Neural progenitor cell (in vitro differentiated cells): ENCODE measurements at regions not wholly inside any gene's neighbourhood (a gene's known extent, or its start where the extent isn't known, plus 50 kb on each side); places are given as distances from the start of the nearest gene placed in this dataset.
A peak's percentile ranks its signal among the peaks of the same experiment; 100 is the strongest.

Source experiments
- DNase-seq: peaks from one replicate; pipeline ENCODE4 v3.0.0-alpha.2; 2016; ENCODE audit warnings: low spot score
- H2AFZ ChIP-seq: fragments of 200-600 bp; sonication (generic); replicated peaks from 2 replicates; pipeline ENCODE4 v1.6.1; 2016; ENCODE audit warnings: antibody characterized with exemption
- H3F3A ChIP-seq: fragments of 200-600 bp; sonication (generic); 2 replicates; pipeline ENCODE4 v1.6.1; 2016; ENCODE audit warnings: antibody characterized with exemption, low read depth
- H3K27ac ChIP-seq: fragments of 200-600 bp; sonication (generic); 2 replicates; pipeline ENCODE4 v1.5.1; 2016; ENCODE audit warnings: mild to moderate bottlenecking
- H3K27me3 ChIP-seq: fragments of 200-600 bp; sonication (generic); 2 replicates; pipeline ENCODE4 v1.6.1; 2016; ENCODE audit warnings: mild to moderate bottlenecking, moderate library complexity
- H3K36me3 ChIP-seq: fragments of 200-600 bp; sonication (generic); 2 replicates; pipeline ENCODE4 v1.5.1; 2016
- H3K4me1 ChIP-seq: fragments of 200-600 bp; sonication (generic); 2 replicates; pipeline ENCODE4 v1.6.1; 2016; ENCODE audit warnings: mixed run types
- H3K4me2 ChIP-seq: fragments of 200-600 bp; sonication (generic); 2 replicates; pipeline ENCODE4 v1.6.1; 2016
- H3K4me3 ChIP-seq: fragments of 200-600 bp; sonication (generic); 2 replicates; pipeline ENCODE4 v1.5.1; 2016
- H3K79me2 ChIP-seq: fragments of 200-600 bp; sonication (generic); 2 replicates; pipeline ENCODE4 v1.6.1; 2016; ENCODE audit warnings: low read depth
- H3K9ac ChIP-seq: fragments of 200-600 bp; sonication (generic); 2 replicates; pipeline ENCODE4 v1.6.1; 2016
- H3K9me3 ChIP-seq: fragments of 200-600 bp; sonication (generic); 2 replicates; pipeline ENCODE4 v1.5.1; 2016; ENCODE audit warnings: low read depth
- H4K20me1 ChIP-seq: fragments of 200-600 bp; sonication (generic); 2 replicates; pipeline ENCODE4 v1.6.1; 2016; ENCODE audit warnings: low read depth
- H3K27ac Mint-ChIP-seq: 3 replicates; pipeline ENCODE4 v1.8.0; 2021; ENCODE audit warnings: mixed read lengths
- H3K27me3 Mint-ChIP-seq: 2 replicates; pipeline ENCODE4 v1.8.0; 2022; ENCODE audit warnings: low read depth, mild to moderate bottlenecking, inconsistent platforms, moderate library complexity, mixed read lengths; ENCODE audit not compliant: insufficient read depth
- H3K36me3 Mint-ChIP-seq: 3 replicates; pipeline ENCODE4 v1.8.0; 2021; ENCODE audit warnings: mixed read lengths
- H3K4me1 Mint-ChIP-seq: 3 replicates; pipeline ENCODE4 v1.8.0; 2021; ENCODE audit warnings: mixed read lengths
- H3K4me3 Mint-ChIP-seq: 3 replicates; pipeline ENCODE4 v1.8.0; 2021; ENCODE audit warnings: mild to moderate bottlenecking, moderate library complexity, mixed read lengths
- H3K9me3 Mint-ChIP-seq: 3 replicates; pipeline ENCODE4 v1.8.0; 2020; ENCODE audit warnings: mixed read lengths
- CTCF ChIP-seq: fragments of 200-600 bp; sonication (generic); IDR thresholded peaks from 2 replicates; pipeline ENCODE4 v1.5.1; 2017; ENCODE audit warnings: antibody characterized with exemption, mild to moderate bottlenecking
- EZH2 ChIP-seq: fragments of 200-600 bp; sonication (generic); IDR thresholded peaks from 2 replicates; pipeline ENCODE4 v1.6.1; 2017; ENCODE audit warnings: antibody characterized with exemption, mild to moderate bottlenecking, moderate library complexity
- EZH2phosphoT487 ChIP-seq: fragments of 200-600 bp; sonication (generic); IDR thresholded peaks from 2 replicates; pipeline ENCODE4 v1.6.1; 2017; ENCODE audit warnings: antibody characterized with exemption

GRCh38 chr22:26992556-26992955 lies 335.2 kb downstream of the MIAT start:
- no peak overlapping the region for H3K4me3 ChIP-seq
- no peaks in the 10 kb centered on the region for H3K36me3 ChIP-seq
- no peaks in the 10 kb centered on the region for H3K9me3 ChIP-seq
- Mint-ChIP-seq H3K4me1 (peaks cover 8% of the 10 kb centered on the region), H3K36me3 (no peaks in the 10 kb centered on the region), H3K27ac (peak overlapping the region; percentile 58), H3K27me3 (peaks cover 9% of the 10 kb centered on the region), H3K4me3 (no peak overlapping the region), H3K9me3 (no peaks in the 10 kb centered on the region)
- DNase-seq: no peak
- H3K4me1 ChIP-seq: no peaks in the 10 kb centered on the region
- H3K4me2 ChIP-seq: no peak overlapping the region
- no peaks in the 10 kb centered on the region for H4K20me1 ChIP-seq
- no peaks in the 10 kb centered on the region for H3K27me3 ChIP-seq
- no peaks in the 10 kb centered on the region for H3F3A ChIP-seq
- no peak overlapping the region for H3K9ac ChIP-seq
- no peak overlapping the region for H2AFZ ChIP-seq
- no peaks in the 10 kb centered on the region for H3K79me2 ChIP-seq
- TF ChIP-seq CTCF (no peak), EZH2 (no peak), EZH2phosphoT487 (no peak)
- no peak overlapping the region for H3K27ac ChIP-seq

- H2AFZ ChIP-seq: no peak overlapping the region
- no peak overlapping the region for H3K27ac ChIP-seq
- TF ChIP-seq EZH2phosphoT487 (no peak), CTCF (no peak), EZH2 (no peak)
- H3K9ac ChIP-seq: no peak overlapping the region
- no peak overlapping the region for H3K4me2 ChIP-seq
- H4K20me1 ChIP-seq: no peaks in the 10 kb centered on the region
- H3K4me3 ChIP-seq: no peak overlapping the region
- H3K27me3 Mint-ChIP-seq: peaks cover 8% of the 10 kb centered on the region
- H3K79me2 ChIP-seq: no peaks in the 10 kb centered on the region
- H3K4me1 Mint-ChIP-seq: peaks cover 8% of the 10 kb centered on the region
- H3K27ac Mint-ChIP-seq: no peak overlapping the region
- H3F3A ChIP-seq: no peaks in the 10 kb centered on the region
- H3K4me3 Mint-ChIP-seq: no peak overlapping the region
- H3K36me3 ChIP-seq: no peaks in the 10 kb centered on the region
- no peaks in the 10 kb centered on the region for H3K9me3 ChIP-seq
- DNase-seq: no peak
- no peaks in the 10 kb centered on the region for H3K27me3 ChIP-seq
- no peaks in the 10 kb centered on the region for H3K36me3 Mint-ChIP-seq
- H3K9me3 Mint-ChIP-seq: no peaks in the 10 kb centered on the region
- H3K4me1 ChIP-seq: no peaks in the 10 kb centered on the region
These were observed 336.5 kb downstream of the MIAT start for GRCh38 chr22:26993886-26994285.

DNA sequence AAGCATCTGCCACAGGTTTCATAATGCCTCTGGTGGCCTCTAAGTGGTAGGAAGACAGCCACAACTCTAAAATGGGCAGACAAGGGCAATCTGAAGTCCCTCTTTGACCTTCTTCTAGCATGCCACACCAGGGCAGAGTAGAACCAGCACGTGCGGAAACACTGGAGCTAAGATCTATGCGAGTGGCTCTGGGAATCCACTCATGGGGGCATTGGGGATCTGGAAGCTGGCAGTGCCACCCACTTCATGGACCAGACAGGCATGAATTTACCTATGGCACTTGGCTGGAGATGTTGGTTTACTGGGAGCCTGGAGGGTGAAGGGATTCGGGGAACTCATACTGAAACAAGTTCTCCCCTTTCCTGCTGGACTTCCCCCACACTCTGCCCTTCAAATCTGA lies 337.4 kb downstream of the MIAT start:
- H3K9me3 ChIP-seq: no peaks in the 10 kb centered on the region
- no peak for TF ChIP-seq CTCF
- TF ChIP-seq EZH2phosphoT487: no peak
- TF ChIP-seq EZH2: no peak
- H2AFZ ChIP-seq: no peak overlapping the region
- Mint-ChIP-seq H3K27ac (no peak overlapping the region), H3K9me3 (no peaks in the 10 kb centered on the region), H3K36me3 (no peaks in the 10 kb centered on the region), H3K4me1 (peaks cover 13% of the 10 kb centered on the region), H3K4me3 (no peak overlapping the region), H3K27me3 (peaks cover 10% of the 10 kb centered on the region)
- no peak for DNase-seq
- H3K79me2 ChIP-seq: no peaks in the 10 kb centered on the region
- no peak overlapping the region for H3K4me3 ChIP-seq
- no peaks in the 10 kb centered on the region for H3K4me1 ChIP-seq
- H3K9ac ChIP-seq: no peak overlapping the region
- no peaks in the 10 kb centered on the region for H4K20me1 ChIP-seq
- H3K36me3 ChIP-seq: no peaks in the 10 kb centered on the region
- no peaks in the 10 kb centered on the region for H3F3A ChIP-seq
- H3K27ac ChIP-seq: no peak overlapping the region
- no peak overlapping the region for H3K4me2 ChIP-seq
- no peaks in the 10 kb centered on the region for H3K27me3 ChIP-seq

GRCh38 chr22:26995235-26995634 lies 337.8 kb downstream of the MIAT start:
- no peak overlapping the region for H3K27ac ChIP-seq
- no peaks in the 10 kb centered on the region for H3K27me3 ChIP-seq
- no peaks in the 10 kb centered on the region for H3K9me3 ChIP-seq
- no peaks in the 10 kb centered on the region for H3K4me1 ChIP-seq
- Mint-ChIP-seq H3K4me1 (peaks cover 13% of the 10 kb centered on the region), H3K27me3 (peaks cover 9% of the 10 kb centered on the region), H3K9me3 (no peaks in the 10 kb centered on the region), H3K27ac (no peak overlapping the region), H3K36me3 (no peaks in the 10 kb centered on the region), H3K4me3 (no peak overlapping the region)
- H2AFZ ChIP-seq: no peak overlapping the region
- H3K36me3 ChIP-seq: no peaks in the 10 kb centered on the region
- H3K4me3 ChIP-seq: no peak overlapping the region
- no peaks in the 10 kb centered on the region for H3F3A ChIP-seq
- H3K79me2 ChIP-seq: no peaks in the 10 kb centered on the region
- no peak for DNase-seq
- H3K4me2 ChIP-seq: no peak overlapping the region
- no peaks in the 10 kb centered on the region for H4K20me1 ChIP-seq
- H3K9ac ChIP-seq: no peak overlapping the region
- TF ChIP-seq EZH2phosphoT487: no peak
- TF ChIP-seq CTCF: no peak
- TF ChIP-seq EZH2: no peak
